Nephron (organoid): ENCODE measurements at regions not wholly inside any gene's neighbourhood (a gene's known extent, or its start where the extent isn't known, plus 50 kb on each side); places are given as distances from the start of the nearest gene placed in this dataset.

Experiments
- H3K27ac Mint-ChIP-seq, 3 experiments: 2 replicates each; pipeline ENCODE4 v1.8.0; 2020; ENCODE audit warnings: mixed read lengths in 3 of 3, mild to moderate bottlenecking in 2 of 3, moderate library complexity in 1 of 3
- H3K27me3 Mint-ChIP-seq: 2 replicates; pipeline ENCODE4 v1.8.0; 2021; ENCODE audit warnings: low read depth, mild to moderate bottlenecking, moderate library complexity, mixed read lengths
- H3K36me3 Mint-ChIP-seq: 2 replicates; pipeline ENCODE4 v1.8.0; 2020; ENCODE audit warnings: low read depth, mixed read lengths
- H3K4me1 Mint-ChIP-seq: 2 replicates; pipeline ENCODE4 v1.8.0; 2020; ENCODE audit warnings: mixed read lengths
- H3K4me3 Mint-ChIP-seq, 3 experiments: 2 replicates each; pipeline ENCODE4 v1.8.0; 2020; ENCODE audit warnings: mild to moderate bottlenecking in 3 of 3, mixed read lengths in 3 of 3, moderate library complexity in 2 of 3
- H3K9me3 Mint-ChIP-seq: 2 replicates; pipeline ENCODE4 v1.8.0; 2020; ENCODE audit warnings: mixed read lengths
- CTCF ChIP-seq, 3 experiments: fragments of 200-600 bp; sonication (generic); IDR thresholded peaks; one replicate each; pipeline ENCODE4 v1.5.0; 2021; ENCODE audit warnings: antibody characterized with exemption in 3 of 3; ENCODE audit not compliant: unreplicated experiment in 3 of 3

- Mint-ChIP-seq H3K27me3 (no peaks in the 10 kb centered on the region), H3K4me1 (no peaks in the 10 kb centered on the region), H3K4me3 (no peak overlapping the region), H3K9me3 (no peaks in the 10 kb centered on the region), H3K27ac (no peak overlapping the region), H3K36me3 (no peaks in the 10 kb centered on the region)
- no peak for TF ChIP-seq CTCF (IDR thresholded peaks at IDR 0.05; ENCODE audit: unreplicated experiment in 3 of 3)
These were observed 297.2 kb upstream of the ATP10A start for GRCh38 chr15:26160343-26160742.

GRCh38 chr15:26158176-26158575 lies 295.0 kb upstream of the ATP10A start:
- H3K9me3 Mint-ChIP-seq: peaks cover 8% of the 10 kb centered on the region
- no peak overlapping the region for H3K27ac Mint-ChIP-seq
- H3K36me3 Mint-ChIP-seq: no peaks in the 10 kb centered on the region
- H3K27me3 Mint-ChIP-seq: peaks cover 4% of the 10 kb centered on the region
- H3K4me1 Mint-ChIP-seq: no peaks in the 10 kb centered on the region
- no peak overlapping the region for H3K4me3 Mint-ChIP-seq
- TF ChIP-seq CTCF (IDR thresholded peaks at IDR 0.05; ENCODE audit: unreplicated experiment in 3 of 3): no peak

GRCh38 chr15:26157081-26157480 lies 294.0 kb upstream of the ATP10A start:
- no peak overlapping the region for H3K27ac Mint-ChIP-seq

GRCh38 chr15:26156051-26156450 lies 292.9 kb upstream of the ATP10A start:
- Mint-ChIP-seq H3K4me1 (no peaks in the 10 kb centered on the region), H3K4me3 (no peak overlapping the region), H3K36me3 (no peaks in the 10 kb centered on the region), H3K9me3 (peaks cover 17% of the 10 kb centered on the region), H3K27me3 (peaks cover 10% of the 10 kb centered on the region), H3K27ac (no peak overlapping the region)
- TF ChIP-seq CTCF (IDR thresholded peaks at IDR 0.05; ENCODE audit: unreplicated experiment in 3 of 3): no peak

More at GRCh38 chr15:26157081-26157480, 294.0 kb upstream of the ATP10A start:
- Mint-ChIP-seq H3K4me3 (no peak overlapping the region), H3K36me3 (no peaks in the 10 kb centered on the region), H3K9me3 (peaks cover 14% of the 10 kb centered on the region), H3K4me1 (no peaks in the 10 kb centered on the region), H3K27me3 (peaks cover 4% of the 10 kb centered on the region)
- no peak for TF ChIP-seq CTCF (IDR thresholded peaks at IDR 0.05; ENCODE audit: unreplicated experiment in 3 of 3)

- no peaks in the 10 kb centered on the region for H3K36me3 Mint-ChIP-seq
- no peaks in the 10 kb centered on the region for H3K4me1 Mint-ChIP-seq
- H3K27me3 Mint-ChIP-seq: peaks cover 29% of the 10 kb centered on the region
- peaks cover 12% of the 10 kb centered on the region for H3K9me3 Mint-ChIP-seq
- TF ChIP-seq CTCF (IDR thresholded peaks at IDR 0.05; ENCODE audit: unreplicated experiment in 3 of 3): no peak
- no peak overlapping the region for H3K4me3 Mint-ChIP-seq
- no peak overlapping the region for H3K27ac Mint-ChIP-seq
These were observed 285.2 kb upstream of the ATP10A start for GRCh38 chr15:26148156-26148860.

- Mint-ChIP-seq H3K36me3 (no peaks in the 10 kb centered on the region), H3K4me1 (no peaks in the 10 kb centered on the region), H3K27me3 (peaks cover 24% of the 10 kb centered on the region), H3K4me3 (no peak overlapping the region), H3K9me3 (peaks cover 2% of the 10 kb centered on the region), H3K27ac (no peak overlapping the region)
- no peak for TF ChIP-seq CTCF (IDR thresholded peaks at IDR 0.05; ENCODE audit: unreplicated experiment in 3 of 3)
These were observed 283.1 kb upstream of the ATP10A start for GRCh38 chr15:26146202-26146601.
